Transverse colon (tissue), 4 donors: ENCODE measurements at regions not wholly inside any gene's neighbourhood (a gene's known extent, or its start where the extent isn't known, plus 50 kb on each side); places are given as distances from the start of the nearest gene placed in this dataset.

Experiments
- DNase-seq: peaks from one replicate; pipeline ENCODE4 v3.0.0-alpha.2; 2019
- H3K27ac ChIP-seq, 4 donors: fragments of 200-600 bp; sonication (generic); 2 replicates each; pipeline ENCODE4 v1.5.1; 2016 to 2018; ENCODE audit warnings: inconsistent platforms in 4 of 4
- H3K27me3 ChIP-seq: fragments of 200-600 bp; sonication (generic); 2 replicates; pipeline ENCODE4 v1.5.1; 2017; ENCODE audit warnings: inconsistent platforms
- H3K36me3 ChIP-seq, 4 donors: fragments of 200-600 bp; sonication (generic); 2 replicates each; pipeline ENCODE4 v1.5.1; 2017 to 2019; ENCODE audit warnings: inconsistent platforms in 4 of 4
- H3K4me1 ChIP-seq, 4 donors: fragments of 200-600 bp; sonication (generic); 2 replicates each; pipeline ENCODE4 v1.5.1; 2017 to 2020; ENCODE audit warnings: inconsistent platforms in 4 of 4
- H3K4me3 ChIP-seq, 4 donors: fragments of 200-600 bp; sonication (generic); 1 replicate in 1 of 4; 2 replicates in 3 of 4; pipeline versions ENCODE4 v1.5.1 to v1.6.1; 2017 to 2019; ENCODE audit warnings: inconsistent platforms in 4 of 4
- H3K9me3 ChIP-seq, 2 donors: fragments of 200-600 bp; sonication (generic); 2 replicates each; pipeline ENCODE4 v1.5.1; 2017 to 2019; ENCODE audit warnings: inconsistent platforms in 2 of 2
- CTCF ChIP-seq, 5 experiments: fragments of 200-600 bp in 3 of 5; fragments of 450-650 bp in 2 of 5; sonication (generic) in 3 of 5; IDR thresholded peaks; 1 replicate in 2 of 5; 2 replicates in 3 of 5; pipeline ENCODE4 v1.5.1; 2016 to 2017; ENCODE audit warnings: antibody characterized with exemption in 5 of 5, inconsistent platforms in 3 of 5, mild to moderate bottlenecking in 2 of 5, moderate library complexity in 1 of 5
- EP300 ChIP-seq: sonication (generic); formaldehyde crosslinking; IDR thresholded peaks from one replicate; pipeline ENCODE4 v1.6.1; 2017; ENCODE audit warnings: antibody characterized with exemption, low read depth
- POLR2A ChIP-seq: fragments of 450-650 bp; IDR thresholded peaks from one replicate; pipeline ENCODE4 v1.6.1; 2016; ENCODE audit warnings: antibody characterized with exemption, mild to moderate bottlenecking, moderate library complexity
- POLR2AphosphoS5 ChIP-seq, 3 donors: sonication (generic); formaldehyde crosslinking; IDR thresholded peaks; one replicate each; pipeline ENCODE4 v1.6.1; 2016; ENCODE audit warnings: antibody characterized with exemption in 3 of 3
- WGBS, 2 donors: methylation state at CpG; one replicate each; pipeline ENCODE4 v1.1.5; 2018; ENCODE audit warnings: low coverage in 1 of 2; 5-methylcytosine and 5-hydroxymethylcytosine counted together
- in situ Hi-C, 4 donors: fragments of 200-750 bp; cut with MboI; loops; one replicate each; pipeline versions ENCODE4 v1.15.0 to v1.15.1; 2017; ENCODE audit warnings: low sequenced_read_pairs in 3 of 4, low pct_ligation_motif_present in 1 of 4, low pct_unique_long_range_greater_than_20kb in 1 of 4
- intact Hi-C: fragments of 100-400 bp; cut with DNase I; formaldehyde crosslinking; loops from one replicate; pipeline ENCODE4 v1.15.1; 2023; ENCODE audit warnings: low total_unique reads

DNA sequence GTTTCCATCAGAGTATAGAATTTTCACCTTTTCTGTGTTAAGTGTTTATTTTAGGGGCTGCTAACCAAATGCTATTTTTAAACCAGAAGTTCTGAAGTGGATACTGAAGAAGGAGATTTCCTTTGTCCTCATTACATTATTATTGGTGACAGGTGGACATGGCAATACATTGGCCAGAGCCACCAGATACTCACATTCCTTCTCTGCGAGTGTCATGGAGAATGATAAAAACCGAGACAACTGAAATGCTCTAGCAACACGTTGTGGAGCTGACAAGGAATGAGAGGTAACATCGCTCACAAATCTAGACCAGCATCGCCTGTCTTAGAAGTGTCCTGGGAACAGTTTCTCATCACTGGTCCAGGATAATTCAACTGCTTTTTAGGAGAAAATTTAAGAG is 241.2 kb downstream of the IRS1 start:
- no peaks in the 10 kb centered on the region for H3K27me3 ChIP-seq
- no peak overlapping the region for H3K4me3 ChIP-seq
- no peak for DNase-seq
- in situ Hi-C loops (no loop called here), intact Hi-C loops (no loop called here)
- H3K4me1 ChIP-seq: peaks cover 0 to 8% (median 0%) of the 10 kb centered on the region in 4 donors
- WGBS, 2 donors: 68 to 81% methylated on average over 5 of the region's 5 CpGs
- H3K9me3 ChIP-seq: no peaks in the 10 kb centered on the region
- H3K36me3 ChIP-seq: no peaks in the 10 kb centered on the region
- H3K27ac ChIP-seq: no peak overlapping the region
- TF ChIP-seq EP300 (no peak), POLR2AphosphoS5 (IDR thresholded peaks at IDR 0.05) (no peak), CTCF (IDR thresholded peaks at IDR 0.05) (no peak), POLR2A (no peak)

GRCh38 chr2:226556050-226556449 is 243.6 kb downstream of the IRS1 start:
- no peaks in the 10 kb centered on the region for H3K36me3 ChIP-seq
- no peak overlapping the region for H3K27ac ChIP-seq
- H3K4me3 ChIP-seq: no peak overlapping the region
- no peaks in the 10 kb centered on the region for H3K9me3 ChIP-seq
- 83% methylated on average over 2 to 4 of the region's 4 CpGs for WGBS, 2 donors
- TF ChIP-seq POLR2A: no peak
- no peak for TF ChIP-seq EP300
- TF ChIP-seq POLR2AphosphoS5 (IDR thresholded peaks at IDR 0.05): no peak
- TF ChIP-seq CTCF (IDR thresholded peaks at IDR 0.05): no peak
- in situ Hi-C loops: no loop called here
- no peak for DNase-seq
- H3K27me3 ChIP-seq: no peaks in the 10 kb centered on the region
- intact Hi-C loops: no loop called here
- H3K4me1 ChIP-seq: peaks cover 0 to 24% (median 2%) of the 10 kb centered on the region in 4 donors

GRCh38 chr2:226554701-226555100 is 244.9 kb downstream of the IRS1 start:
- WGBS, 2 donors: 67 to 75% methylated on average over 1 of the region's 1 CpG

DNA sequence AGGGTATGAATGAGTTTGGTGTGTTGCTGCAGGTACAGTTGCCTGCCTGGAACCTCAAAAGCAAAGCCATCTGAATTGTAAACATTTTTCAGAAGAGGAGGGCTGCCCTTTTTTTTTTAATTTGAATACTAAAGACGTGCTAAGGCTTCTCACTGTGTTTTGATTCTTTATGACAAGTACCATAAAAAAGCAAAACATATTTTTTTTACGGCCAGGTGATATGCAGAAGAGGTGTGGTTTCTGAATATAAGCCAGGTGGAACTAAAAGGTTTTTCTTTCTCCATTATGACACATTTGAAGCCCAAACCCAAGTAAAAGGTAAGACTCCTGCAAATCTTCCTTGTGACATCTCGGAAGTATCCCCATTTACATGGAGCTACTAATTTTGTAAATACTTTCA is 246.3 kb downstream of the IRS1 start:
- no peak for DNase-seq
- Histone ChIP-seq H3K27ac (no peak overlapping the region), H3K4me3 (no peak overlapping the region), H3K9me3 (no peaks in the 10 kb centered on the region), H3K4me1 (peaks cover 0 to 24% (median 2%) of the 10 kb centered on the region in 4 donors), H3K27me3 (no peaks in the 10 kb centered on the region), H3K36me3 (no peaks in the 10 kb centered on the region)
- in situ Hi-C loops: no loop called here
- intact Hi-C loops: no loop called here
- TF ChIP-seq POLR2AphosphoS5 (IDR thresholded peaks at IDR 0.05) (no peak), EP300 (no peak)
- 36 to 73% methylated on average over 3 of the region's 3 CpGs for WGBS, 2 donors

More at GRCh38 chr2:226554701-226555100, 244.9 kb downstream of the IRS1 start:
- H3K9me3 ChIP-seq: no peaks in the 10 kb centered on the region
- no peak for DNase-seq
- no peaks in the 10 kb centered on the region for H3K36me3 ChIP-seq
- no peak overlapping the region for H3K4me3 ChIP-seq
- H3K4me1 ChIP-seq: peaks cover 0 to 24% (median 2%) of the 10 kb centered on the region in 4 donors
- no peaks in the 10 kb centered on the region for H3K27me3 ChIP-seq
- TF ChIP-seq CTCF (IDR thresholded peaks at IDR 0.05): no peak
- no peak for TF ChIP-seq POLR2A
- H3K27ac ChIP-seq: no peak overlapping the region
- intact Hi-C loops: no loop called here
- in situ Hi-C loops: no loop called here

- in situ Hi-C loops: no loop called here
- Histone ChIP-seq H3K27me3 (no peaks in the 10 kb centered on the region), H3K9me3 (no peaks in the 10 kb centered on the region), H3K4me3 (no peak overlapping the region), H3K27ac (no peak overlapping the region), H3K4me1 (peaks cover 0 to 24% (median 2%) of the 10 kb centered on the region in 4 donors), H3K36me3 (no peaks in the 10 kb centered on the region)
- intact Hi-C loops: no loop called here
- no peak for TF ChIP-seq POLR2A
- TF ChIP-seq CTCF (IDR thresholded peaks at IDR 0.05): no peak
- no peak for TF ChIP-seq POLR2AphosphoS5 (IDR thresholded peaks at IDR 0.05)
- TF ChIP-seq EP300: no peak
- 61% methylated on average over 5 of the region's 5 CpGs for WGBS, 2 donors
- DNase-seq: no peak
Observed at GRCh38 chr2:226552571-226553285, 246.9 kb downstream of the IRS1 start.
